HG03196 (cell line): ENCODE measurements at regions not wholly inside any gene's neighbourhood (a gene's known extent, or its start where the extent isn't known, plus 50 kb on each side); places are given as distances from the start of the nearest gene placed in this dataset.

Experiments used
- ATAC-seq: cut with Tn5 transposase; IDR thresholded peaks from one replicate; pipeline ENCODE4 v1.9.1; 2021; ENCODE audit not compliant: unreplicated experiment

DNA sequence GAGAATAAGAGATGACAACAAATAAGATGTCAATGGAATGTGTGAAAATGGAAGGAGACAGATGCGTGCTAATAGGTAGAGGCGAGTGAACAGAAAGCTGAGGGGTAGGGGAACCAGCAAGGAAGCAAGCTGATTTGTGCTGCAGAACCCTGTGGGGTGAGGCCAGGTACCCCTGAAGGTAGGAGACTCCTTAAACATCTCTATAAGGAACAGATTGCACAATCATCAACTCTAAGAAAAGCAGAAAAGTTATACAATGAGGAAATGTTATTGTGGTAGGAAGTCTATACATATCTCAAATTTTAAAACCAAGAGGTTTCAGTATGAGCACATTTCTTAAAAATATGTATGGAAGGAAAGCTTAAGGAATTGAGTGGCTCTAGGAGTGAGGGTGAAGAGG lies 315.0 kb upstream of the TPM1 start:
- ATAC-seq = no peak

GRCh38 chr15:62730825-62731224 lies 311.7 kb upstream of the TPM1 start:
- no peak for ATAC-seq

DNA sequence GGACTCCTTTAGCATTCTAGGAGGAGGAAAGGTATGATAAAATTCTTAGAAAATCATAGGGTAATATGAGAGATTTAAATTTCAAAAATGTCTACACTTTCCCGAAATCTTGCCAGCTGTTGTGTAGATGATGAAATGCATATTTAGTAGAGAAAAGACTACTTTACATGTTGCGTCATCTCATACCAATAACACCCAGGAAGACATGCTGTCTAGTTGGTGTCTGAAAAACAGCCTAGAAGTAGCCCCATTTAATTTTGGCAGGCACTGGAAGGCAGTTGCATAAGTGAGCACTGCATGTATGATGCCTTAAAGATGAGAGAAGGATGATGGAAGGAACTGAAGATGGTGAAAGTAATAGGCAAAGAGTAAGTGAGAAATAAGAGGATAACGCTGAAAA lies 310.5 kb upstream of the TPM1 start:
- ATAC-seq = no peak

- no peak for ATAC-seq
Observed at GRCh38 chr15:62734706-62735105, 307.8 kb upstream of the TPM1 start.

DNA sequence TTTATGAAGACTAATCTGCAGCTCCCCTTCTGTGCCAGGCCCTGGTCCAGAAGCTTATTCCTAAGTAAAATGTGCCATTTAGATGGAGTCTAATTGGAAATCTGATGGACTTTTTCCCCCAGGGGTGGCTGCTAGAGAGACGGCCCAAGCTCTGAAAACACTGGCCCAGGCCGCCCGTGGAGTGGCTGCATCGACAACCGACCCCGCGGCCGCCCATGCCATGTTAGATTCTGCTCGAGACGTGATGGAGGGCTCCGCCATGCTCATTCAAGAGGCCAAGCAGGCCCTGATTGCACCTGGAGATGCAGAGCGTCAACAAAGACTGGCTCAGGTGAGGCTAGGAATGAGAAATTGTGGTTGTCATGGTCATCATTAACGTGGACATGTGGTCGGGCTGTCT lies 305.8 kb upstream of the TPM1 start:
- ATAC-seq = no peak

DNA sequence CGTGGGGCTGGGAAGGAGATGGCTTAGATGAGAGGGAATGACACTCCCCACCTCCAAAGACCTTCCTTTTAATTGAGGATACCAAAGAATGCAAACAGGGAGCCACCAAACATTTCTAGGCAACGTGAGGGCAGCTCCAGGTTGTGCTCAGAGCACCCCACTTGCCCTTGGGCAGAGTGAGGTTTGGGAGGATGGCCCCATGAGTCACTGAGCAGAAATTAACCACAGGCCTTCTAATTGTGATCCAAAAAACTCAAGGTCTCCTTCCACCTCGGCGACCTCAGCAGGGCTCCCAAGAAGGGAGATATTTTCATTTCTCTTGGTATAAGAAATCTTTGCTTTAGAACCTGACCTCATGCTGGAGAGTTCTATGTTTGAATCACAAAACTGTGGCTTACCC lies 305.0 kb upstream of the TPM1 start:
- no peak for ATAC-seq

DNA sequence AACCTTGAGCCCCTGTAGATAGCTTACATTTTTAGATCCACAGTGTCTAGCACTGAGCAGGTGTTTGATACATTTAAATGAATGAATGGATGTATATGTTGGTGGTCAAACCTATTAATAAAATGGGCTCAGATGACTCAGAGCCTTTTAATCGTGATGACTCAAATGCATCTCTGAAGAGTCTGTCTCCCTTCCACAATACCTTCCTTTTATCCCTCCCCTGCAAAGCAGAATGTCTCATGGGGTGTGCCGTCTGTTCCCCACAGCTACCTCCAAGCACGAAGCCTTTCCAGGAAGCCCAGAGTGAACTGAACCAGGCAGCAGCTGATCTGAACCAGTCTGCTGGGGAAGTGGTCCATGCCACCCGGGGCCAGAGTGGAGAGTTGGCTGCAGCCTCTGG lies 303.5 kb upstream of the TPM1 start:
- no peak for ATAC-seq

DNA sequence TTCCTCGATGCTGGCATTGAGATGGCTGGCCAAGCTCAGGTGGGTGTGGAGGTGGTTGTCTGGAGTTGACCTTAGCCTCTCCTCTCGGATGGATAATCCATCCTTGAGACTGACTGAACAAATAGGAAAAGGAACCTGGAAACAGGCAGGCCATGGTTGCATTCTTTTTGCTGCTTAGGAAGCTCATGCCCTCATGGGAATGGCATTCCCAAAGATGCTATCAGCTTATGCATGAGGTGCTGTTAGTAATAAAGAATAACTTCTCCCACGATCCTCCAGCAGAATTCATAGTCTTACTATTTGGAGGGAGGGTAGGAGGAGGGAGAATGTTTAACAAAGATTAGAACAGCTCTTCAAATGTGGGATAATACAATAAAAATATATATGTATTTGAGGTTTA lies 303.0 kb upstream of the TPM1 start:
- no peak for ATAC-seq

GRCh38 chr15:62740141-62741004 lies 302.2 kb upstream of the TPM1 start:
- no peak for ATAC-seq

- ATAC-seq = no peak
Observed at GRCh38 chr15:62741106-62741505, 301.4 kb upstream of the TPM1 start.

DNA sequence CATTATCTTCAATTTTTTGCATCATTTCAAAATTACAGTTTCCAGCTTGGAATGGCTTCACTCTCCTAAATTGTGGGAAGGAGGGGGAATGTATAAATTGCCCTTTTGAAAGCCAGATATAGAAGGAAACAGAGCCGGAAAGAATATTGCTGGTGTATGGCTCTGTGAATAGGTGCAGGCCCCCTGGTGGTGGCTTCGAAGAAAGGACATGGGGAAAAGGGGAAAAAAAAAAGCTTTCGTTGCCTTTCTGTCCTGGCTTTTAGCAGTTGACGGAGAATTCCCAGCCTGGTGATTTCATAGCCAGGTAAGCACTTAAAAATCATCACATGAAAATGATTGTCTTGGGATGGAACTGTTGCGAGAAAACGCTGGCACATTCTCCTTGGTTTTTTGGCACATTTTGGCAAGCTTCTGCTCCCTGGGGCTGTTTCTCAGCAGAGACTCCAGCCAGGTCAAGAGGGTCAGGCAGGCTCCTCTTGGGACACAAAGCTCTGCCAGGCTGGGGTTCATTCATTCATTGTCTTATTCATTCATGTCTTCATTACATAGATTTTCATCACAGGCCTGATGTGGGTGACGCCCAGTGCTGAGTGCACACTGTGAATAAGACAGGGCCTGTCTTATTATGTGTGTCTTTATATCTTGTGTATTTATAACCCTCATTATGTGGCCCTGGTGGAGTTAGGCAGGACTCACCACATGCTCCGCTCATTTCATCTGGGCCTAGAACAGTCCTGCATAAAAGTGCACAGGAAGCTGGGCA lies 300.0 kb upstream of the TPM1 start:
- ATAC-seq = no peak

DNA sequence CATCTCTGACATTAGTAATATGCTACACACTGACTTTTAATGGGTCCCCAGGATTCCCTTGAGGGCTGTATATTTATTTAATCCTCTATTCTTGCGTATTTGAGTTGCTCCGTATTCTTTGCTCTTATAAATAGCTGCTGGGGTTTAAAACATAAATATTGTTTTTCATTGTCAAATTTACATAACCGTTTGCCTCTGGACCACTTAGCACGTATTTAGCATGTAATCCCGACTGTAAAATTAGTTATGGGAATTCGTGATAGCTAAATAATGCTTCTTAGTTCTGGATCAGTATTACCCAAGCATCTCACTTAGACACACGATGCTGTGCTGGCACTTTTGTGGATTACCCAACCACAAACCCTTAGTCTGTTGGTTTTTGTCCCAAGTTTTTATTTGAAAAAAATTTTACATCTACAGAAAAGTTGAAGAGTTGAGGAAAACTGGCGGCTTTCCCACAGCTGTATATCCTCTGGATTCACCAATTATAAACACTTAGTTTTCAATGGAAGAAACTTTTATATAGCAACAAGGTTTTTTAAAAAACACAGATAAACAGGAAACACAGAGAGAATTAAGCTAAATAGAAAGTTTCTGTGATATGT lies 296.8 kb upstream of the TPM1 start:
- no peak for ATAC-seq

- no peak for ATAC-seq
Observed at GRCh38 chr15:62748196-62748595, 294.4 kb upstream of the TPM1 start.

DNA sequence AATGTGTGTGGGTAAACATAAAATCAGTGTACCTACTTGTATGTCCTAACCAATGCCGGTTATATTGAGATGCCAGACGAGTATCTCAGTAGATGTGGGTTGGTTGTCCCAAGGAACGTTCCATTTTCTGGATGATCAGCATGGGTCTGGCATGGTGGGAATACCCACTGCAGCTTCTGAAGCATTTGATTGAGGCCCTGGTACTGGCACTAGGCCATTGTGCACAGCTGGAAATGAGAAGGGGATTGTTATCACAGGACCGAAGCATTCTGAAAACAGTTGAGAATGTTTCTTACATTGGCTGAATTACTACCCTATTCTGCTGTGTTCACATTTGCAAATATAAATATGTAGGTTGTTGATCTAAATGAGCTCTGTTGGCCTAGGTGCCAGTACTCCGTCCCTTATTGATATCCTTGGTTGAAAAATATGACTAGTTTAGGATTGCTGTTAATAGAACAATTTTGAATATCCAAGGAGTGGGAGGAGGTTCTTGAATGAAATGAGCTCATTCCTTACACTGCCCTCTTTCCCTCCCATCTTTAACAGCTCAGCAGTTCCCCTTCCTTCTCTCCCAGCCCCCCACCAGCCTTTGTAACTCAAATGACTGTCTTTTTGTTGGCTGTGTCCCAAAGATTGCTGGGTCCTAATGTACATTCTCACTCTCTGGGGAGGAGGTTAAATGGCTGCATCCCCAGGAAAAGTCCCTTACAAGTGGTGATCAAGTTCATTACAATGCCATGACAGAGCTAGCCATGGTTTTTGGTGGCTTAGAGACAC lies 293.3 kb upstream of the TPM1 start:
- ATAC-seq = no peak

GRCh38 chr15:62750471-62750870 lies 292.1 kb upstream of the TPM1 start:
- no peak for ATAC-seq

GRCh38 chr15:62752657-62753517 lies 289.7 kb upstream of the TPM1 start:
- no peak for ATAC-seq

DNA sequence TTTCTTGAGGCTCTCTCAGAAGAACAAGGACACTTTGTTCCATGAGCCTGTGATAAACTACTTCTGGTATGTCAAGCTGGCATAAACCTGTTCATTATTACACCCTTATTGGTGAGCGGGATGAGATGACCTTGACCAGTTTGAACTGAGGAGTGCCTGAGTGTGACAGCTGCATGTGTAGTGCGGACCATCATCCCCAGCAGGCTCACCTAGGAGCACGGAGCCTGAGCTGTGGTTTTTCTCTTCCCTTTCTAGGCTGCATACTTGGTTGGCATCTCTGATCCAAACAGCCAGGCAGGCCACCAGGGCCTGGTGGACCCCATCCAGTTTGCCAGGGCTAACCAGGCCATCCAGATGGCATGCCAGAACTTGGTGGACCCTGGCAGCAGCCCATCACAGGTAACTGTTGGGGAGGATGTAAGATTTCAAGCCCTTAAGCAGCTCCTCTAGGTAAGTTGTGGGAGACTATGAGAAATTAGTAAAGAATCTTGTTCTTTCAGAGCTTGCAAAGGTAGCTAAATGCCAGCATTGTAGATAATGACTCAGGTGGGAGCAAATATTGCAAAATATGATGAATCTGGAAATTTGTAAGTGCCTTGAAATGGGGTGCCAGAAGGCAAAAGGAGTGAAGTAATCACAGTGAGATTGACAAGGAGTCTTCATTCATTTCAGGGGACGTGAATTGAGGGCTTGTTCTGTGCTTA lies 288.9 kb upstream of the TPM1 start:
- ATAC-seq = no peak

GRCh38 chr15:62756326-62756994 lies 286.1 kb upstream of the TPM1 start:
- no peak for ATAC-seq

DNA sequence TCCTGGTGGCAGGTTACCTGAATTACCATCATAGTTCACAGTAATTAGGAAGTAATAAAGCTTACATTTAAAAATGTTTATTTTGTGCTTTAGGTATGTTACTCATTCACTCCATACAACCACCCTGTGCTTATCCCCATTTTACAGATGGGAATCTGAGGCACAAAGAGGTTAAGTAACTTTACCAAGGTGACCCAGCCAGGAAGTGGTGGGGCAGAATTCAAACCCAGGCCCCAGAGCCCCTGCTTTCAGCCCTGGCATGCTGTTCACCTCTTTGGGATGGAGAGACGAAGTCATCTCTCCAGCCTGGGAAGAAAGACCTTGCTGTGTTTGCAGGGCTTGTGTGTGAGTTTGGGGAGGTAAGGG lies 285.6 kb upstream of the TPM1 start:
- ATAC-seq = no peak
